NCI-H345 (cell line): ENCODE measurements at regions not wholly inside any gene's neighbourhood (a gene's known extent, or its start where the extent isn't known, plus 50 kb on each side); places are given as distances from the start of the nearest gene placed in this dataset.

ENCODE experiments used
- DNase-seq: peaks from one replicate; lab custom pipeline; 2025; lab: John Stamatoyannopoulos, UW

DNA sequence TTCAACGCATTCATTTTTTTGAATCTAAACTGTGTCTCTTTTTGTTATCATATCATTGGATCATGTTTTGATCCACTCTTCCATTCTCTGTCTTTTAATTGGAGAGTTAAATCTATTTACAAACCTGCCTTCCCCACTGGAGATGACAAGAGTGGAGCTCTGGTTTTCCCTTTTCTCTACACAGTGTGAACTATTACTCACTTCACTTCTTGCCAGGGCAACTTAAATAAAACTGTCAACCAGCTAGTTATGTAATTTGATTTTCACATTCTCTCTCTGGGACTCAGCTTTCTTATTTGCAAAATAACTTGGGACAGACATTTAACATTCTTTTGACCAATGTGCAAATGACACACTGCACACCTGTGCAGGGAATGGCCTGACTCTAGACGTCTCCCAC lies 230.8 kb upstream of the CST7 start:
- no peak for DNase-seq

DNA sequence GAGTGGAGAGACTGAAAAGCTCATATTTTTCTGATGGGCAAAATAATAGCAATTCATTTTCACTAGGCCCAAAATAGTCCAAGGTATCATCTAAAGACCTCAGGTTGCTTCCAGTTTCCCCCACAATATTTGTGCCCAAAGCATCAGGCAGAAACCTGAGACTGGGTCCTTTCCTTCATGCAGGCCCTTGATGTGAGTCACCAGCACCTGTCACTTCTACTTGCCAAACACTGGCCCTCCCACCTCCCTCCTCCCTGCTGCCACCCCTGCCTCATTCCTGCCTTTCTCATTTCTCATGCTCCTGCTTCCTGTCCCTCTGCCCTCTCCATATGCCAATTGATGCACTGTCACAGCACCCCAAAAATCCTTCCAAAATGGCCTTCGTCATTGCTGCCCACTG lies 230.4 kb upstream of the CST7 start:
- DNase-seq: peak; percentile 76

DNA sequence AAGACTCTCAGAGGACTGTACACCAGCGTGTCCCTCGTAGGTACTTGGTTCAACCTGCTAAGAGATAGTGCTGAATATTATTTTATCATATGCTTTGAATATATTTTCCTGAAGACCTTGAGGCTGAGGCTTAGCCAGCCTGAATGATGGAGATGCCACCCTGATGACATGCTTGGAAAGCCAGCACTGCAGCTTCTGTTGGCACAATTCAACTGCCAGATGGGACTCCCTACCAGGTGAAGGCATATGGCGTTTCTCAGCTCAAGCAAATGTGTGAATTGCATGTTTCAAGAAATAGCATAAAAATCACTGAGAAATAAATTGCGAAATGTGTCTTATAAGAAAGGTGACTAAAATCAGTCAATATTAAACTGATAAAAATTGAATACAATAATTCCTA lies 228.1 kb upstream of the CST7 start:
- DNase-seq: no peak

DNA sequence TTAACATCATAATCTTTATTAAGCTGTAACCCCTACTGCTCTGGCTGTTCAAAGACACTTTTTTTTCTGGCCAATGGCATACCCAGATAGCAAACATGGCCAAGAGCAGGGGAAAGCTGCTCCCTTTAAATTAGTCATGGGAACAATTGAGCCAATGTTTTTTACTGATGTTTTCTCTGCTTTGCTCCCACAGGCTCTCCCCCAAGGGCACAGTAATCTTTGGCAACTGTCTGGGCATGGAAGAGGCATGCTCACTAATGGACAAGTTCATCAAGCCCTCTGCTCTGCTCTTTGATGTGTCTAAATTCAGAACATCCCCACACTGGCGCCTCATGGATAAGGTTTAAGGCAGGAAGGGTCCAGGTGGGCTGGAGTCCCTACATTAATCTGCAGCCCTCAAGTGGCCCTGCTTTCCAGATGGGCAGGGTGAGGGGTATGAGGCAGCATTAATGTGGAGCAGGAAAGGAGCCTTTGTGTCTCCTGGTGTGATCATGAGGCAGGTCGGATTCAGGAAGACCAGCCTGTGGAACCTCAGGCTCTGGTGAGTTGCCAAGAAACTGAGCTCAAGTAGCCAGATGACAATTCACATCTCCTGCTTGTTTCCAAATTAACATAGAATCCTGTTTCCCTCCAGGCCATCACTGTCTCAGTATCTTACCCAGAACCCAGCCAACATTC lies 227.0 kb upstream of the CST7 start:
- peak; percentile 50 for DNase-seq

DNA sequence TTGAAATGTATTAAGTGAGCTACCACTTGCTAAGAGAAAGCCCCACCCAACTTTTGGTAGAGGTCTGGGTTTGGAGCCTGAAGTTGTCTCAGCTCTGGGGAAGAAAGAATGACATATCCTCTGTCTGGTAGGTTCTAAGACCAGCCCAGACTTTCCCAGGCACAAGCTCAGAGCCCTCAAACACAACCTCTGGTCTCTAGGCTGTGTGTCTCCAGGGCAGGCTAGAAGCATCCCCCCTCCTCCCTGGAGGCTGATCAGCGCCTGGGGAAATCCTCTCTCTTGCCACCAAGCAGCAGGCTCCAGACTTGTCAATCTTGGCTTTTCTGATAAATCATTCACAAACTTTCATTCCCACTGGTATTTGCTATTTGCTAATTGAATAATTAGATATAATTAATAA lies 226.5 kb upstream of the CST7 start:
- no peak for DNase-seq

DNA sequence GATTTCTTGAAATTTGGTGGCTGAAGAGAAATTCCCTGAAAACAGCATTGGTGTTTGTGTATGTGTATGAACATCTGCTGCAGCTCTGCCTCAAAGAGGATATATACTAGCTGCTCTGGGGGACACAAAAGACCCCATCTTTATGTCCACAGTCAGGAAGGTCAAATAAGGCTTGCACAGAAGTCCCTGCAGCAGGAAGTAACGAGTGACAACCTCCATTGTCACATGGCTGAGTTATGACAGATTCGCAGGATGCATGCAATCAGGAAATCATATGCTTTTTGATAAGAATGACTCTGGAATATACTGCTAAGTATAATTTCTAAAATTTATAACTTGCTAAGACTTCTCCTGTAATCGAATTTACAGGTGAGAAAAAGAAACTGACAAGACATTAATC lies 225.9 kb upstream of the CST7 start:
- DNase-seq: no peak

DNA sequence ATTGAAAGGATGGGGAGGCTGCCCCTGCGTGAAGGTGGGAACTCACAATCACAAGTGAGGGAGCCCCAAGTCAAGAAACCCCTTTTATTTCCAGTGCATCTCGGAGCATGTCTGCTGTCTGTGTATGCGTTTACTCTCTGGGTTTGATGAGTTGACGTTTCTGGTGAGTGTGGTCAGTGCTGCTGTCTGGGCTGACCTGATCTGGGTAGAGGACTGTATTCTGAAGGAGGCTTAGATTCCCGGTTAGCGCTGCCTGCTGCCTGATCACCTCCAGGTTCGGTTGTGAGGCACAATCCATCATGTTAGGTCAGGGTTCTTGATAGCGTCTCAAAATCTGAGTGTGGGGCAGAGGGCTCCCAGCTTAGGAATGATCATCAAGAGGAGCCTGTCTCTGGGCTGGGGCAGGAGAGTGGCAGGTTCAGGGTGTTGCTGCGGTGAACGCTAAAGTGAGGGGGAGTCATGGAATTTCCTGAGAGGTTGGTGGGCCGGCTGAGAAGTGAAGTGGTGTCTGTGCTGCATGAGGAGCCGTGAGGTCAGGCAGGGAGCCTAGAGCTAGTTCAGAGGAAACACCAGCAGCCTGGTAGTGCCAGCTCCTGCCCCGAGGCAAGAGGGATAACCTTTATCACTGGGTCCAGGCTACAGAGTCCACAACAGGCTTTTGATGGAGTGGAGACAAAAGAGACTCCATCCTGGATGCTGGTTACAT lies 225.3 kb upstream of the CST7 start:
- DNase-seq: no peak

DNA sequence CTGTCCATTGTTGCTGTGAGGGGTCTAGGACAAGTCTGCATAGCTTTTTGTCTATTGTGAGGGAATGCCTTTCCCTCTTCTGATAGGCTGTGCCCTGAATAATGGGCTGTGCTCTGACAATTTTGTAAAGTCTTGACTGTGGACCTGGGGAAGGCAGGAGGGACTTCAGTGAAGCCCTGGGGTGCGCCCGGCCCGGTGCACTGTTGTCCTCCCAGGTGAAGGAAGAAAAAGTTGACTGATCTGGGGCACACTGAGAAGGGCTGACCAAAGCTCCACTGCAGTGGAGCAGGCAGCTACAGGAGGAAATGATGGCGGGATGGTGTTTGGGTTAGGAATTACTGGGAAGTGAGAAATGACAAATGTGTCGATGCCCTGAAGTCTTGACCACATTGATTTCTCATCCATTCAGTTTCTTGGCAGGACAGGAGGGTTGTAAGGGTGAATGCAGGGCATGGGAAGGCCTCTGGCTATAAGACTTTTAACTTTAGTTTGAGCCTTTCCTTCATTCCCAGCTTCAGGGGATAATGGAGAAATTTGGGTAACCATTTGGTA lies 224.0 kb upstream of the CST7 start:
- DNase-seq: no peak

DNA sequence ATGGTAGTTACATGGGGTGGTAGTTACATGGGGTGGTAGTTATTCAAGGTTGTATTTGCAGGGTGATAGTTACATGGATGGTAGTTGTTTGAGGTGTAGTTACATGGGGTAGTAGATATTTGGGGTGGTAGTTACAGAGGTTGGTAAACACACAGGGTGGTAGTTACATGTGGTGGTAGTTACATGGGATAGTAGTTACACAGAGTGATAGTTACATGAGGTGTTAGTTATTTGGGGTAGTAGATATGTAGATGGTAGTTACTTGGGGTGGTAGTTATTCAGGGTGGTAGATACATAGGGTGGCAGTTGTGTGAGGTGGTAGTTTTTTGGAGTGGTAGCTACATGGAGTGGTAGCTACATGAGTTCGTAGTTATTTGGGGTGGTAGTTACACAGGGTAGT lies 221.3 kb upstream of the CST7 start:
- no peak for DNase-seq

DNA sequence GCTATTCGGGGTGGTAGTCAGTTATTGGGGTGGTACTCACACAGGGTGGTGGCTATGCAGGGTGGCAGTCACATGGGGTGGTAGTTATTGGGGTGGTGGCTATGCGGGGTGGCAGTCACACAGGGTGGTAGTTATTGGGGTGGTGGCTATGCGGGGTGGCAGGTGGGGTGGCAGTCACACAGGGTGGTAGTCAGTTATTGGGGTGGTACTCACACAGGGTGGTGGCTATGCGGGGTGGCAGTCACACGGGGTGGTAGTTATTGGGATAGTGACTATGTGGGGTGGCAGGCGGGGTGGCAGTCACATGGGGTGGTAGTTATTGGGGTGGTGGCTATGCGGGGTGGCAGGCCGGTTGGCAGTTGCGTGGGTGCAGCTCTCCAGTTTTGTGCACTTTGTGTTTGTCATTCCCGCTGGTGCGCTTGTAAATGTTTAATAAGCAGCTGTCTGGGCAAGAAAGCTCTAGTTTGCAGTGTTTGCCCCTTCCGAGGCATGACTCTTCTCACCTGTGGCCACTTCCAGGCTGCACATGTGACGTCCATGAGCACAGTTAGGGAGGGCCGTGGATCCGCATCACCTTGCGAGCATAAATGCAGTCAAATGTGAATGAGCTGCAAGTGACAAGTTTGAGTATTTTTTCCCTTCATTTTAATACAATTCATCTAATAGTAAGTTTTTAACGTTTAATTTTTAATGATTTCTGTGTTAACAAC lies 219.0 kb upstream of the CST7 start:
- DNase-seq: no peak

DNA sequence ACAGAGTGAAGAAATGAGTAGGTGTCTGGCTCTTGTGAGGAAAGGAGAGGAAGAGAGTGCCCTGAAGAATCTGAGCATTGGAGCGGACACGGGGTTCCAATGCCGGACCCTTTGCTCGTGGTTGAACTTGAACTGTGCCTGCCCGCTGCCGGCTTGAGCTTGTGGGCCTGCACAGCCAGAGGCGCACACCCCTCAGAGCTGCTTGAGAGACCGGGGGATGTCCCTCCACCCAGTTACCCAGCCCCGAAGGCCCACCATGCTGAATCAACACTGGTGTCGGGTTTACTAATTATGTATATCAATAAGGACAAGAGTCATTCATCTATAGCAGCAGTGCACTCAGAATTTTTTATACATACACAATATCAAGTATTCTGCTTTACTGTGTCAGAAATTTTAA lies 218.3 kb upstream of the CST7 start:
- no peak for DNase-seq

DNA sequence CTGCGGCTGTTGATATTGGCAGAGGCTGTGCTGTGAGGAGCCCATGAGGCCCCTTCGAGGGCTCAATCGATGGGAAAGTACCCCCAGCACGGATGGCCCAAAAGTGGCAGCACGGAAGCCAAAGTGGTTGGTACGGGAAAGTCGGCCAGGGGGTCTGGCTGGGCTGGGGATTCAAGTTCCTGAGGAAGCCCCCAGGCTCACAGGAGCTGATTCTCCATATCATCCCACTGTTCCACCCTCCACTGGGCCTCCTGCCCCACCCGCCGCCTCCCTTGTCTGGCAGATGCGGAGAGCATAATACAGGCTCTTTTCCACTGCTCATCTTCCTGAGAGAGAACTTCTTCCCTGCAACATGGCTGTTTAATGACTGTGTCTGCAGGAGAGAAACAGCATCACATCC lies 217.8 kb upstream of the CST7 start:
- DNase-seq: no peak

DNA sequence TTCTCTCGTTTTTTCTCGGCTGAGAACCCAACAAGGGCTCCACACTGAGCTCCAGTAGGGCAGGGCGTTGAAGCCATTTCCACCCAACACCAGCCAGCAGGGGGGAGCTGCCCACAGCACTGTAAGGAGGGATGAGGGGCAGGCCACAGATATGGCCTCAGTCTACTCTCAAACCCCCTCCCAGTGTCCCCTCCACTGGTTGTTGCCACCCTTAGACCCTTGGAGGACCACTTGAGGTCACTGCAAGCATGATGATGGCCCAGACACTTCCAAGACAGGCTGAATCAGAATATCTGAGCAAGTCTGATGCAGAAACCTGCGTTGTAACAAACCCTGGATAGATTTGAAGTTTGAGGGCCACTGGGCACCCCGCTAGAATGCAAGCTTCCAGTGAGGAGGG lies 217.0 kb upstream of the CST7 start:
- no peak for DNase-seq

DNA sequence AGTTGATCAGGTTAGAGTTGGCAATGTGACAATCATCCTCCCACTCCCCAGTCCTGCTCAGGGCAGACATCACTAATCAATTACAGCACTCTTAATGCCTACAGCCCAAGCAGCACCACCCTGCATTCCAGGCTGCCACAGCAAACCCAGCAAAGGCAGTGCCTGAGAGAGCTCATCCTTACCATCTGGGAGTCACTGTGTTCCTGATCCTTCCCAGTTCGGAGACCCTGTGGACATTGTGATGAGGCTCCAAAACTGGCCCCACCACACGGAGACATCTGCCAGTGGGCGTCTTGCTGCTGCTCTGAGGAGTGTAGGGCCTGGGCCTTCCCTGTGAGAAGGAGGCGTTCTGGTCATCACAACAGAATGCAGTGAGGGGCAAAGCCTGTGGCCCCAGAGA lies 216.5 kb upstream of the CST7 start:
- no peak for DNase-seq

DNA sequence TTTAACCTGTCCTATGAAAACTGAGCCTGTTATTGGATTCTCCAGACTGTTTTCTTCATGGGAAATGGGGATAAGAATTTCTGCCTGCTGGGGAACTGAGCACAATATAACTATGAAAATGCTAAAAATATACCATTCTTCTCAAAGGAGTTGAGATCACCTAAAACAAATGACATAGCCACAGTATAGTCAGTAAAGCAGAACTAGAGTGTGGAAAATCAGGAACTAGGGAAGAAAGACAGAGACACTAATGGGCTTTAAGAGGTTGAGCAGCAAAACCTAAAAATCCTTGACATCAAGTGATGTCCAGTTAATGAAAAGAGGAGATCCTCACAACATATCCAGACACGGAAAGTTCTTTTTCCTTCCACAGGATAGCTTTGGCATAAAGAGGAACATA lies 215.7 kb upstream of the CST7 start:
- no peak for DNase-seq

DNA sequence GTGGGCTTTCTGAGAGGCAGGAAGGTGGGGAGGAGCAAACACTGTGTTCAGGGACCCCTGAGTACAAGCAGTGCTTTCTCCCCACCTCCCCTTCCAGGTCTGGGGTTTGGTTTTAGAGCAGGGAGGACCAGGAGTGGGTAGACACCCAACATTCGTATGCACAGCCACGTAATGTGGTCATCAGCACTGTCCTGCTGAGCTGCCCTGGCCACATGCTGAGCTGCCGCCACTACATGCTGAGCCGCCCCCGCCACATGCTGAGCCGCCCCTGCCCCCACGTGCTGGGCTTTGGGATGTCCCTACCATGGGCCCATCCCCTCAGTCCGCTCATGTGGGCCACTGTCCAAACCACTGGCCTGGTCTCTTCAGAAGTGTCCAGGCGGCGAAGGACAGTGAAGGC lies 214.9 kb upstream of the CST7 start:
- no peak for DNase-seq

DNA sequence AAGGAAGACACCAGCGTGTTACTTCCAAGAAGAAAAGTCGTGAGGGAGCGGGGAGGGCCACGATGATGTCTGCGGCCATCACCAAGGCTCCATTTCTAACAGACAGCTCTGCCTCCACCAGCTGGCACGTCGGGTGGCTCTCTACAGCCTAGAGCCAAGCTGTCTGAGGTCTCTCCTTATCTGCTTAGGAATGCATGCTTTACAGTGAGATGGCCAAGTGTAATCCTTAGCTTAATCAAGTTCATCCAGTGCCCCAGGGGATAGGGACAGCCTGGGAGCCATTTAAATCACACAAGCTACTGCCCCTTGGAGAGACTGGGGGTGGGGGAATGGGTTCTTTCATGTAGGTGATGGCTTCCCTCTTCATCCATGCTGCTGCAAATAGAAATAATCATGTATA lies 213.8 kb upstream of the CST7 start:
- no peak for DNase-seq

DNA sequence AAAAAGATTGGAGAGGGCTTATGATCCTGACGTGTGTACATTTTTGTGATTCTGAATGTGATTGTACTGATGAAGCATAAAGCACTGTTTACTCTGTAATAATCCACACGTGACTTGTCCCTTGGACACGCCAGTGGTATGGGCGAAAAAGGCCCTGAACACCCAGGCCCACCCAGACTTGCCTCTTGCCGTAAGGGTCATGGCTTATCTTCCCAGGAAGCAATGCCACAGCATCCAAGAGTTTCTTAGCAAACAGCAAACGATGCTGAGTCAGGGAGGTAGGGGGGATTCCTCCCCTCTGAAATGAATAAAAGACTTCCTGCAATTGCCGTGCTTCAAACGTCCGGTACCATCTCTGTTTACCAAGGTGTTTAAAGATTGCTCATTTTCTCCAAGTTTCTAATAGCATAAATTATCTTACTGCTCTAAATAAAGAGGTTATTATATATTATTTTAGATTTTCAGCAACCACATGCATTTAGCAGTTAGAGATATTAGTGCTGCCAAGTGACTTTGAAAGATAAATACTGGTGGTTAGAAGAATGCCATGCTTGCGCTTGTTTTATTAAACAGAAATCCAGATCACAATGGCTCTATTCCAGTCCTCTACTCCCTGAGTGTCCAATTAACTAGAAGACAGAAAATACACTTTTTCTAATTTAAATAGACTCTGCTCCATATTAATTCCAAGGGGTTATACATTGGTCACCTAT lies 212.8 kb upstream of the CST7 start:
- no peak for DNase-seq

DNA sequence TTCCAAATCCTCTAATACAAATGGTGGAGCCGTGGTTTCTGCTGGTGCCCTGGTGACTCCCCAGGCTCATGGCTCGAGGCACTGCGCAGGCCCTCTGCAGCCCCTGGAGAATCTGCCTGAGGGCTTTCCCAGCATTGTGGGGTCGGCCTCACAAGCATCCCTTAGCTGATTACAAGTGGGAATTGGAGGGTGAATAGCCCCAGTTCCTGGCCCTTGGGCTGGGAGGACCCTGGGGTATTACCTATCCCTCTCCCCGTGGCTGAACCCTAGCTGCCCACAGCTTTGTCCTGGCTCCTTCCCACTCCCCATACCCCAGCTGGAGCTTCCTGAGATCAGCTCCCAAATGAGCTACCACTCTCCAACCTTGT lies 212.2 kb upstream of the CST7 start:
- DNase-seq: no peak

DNA sequence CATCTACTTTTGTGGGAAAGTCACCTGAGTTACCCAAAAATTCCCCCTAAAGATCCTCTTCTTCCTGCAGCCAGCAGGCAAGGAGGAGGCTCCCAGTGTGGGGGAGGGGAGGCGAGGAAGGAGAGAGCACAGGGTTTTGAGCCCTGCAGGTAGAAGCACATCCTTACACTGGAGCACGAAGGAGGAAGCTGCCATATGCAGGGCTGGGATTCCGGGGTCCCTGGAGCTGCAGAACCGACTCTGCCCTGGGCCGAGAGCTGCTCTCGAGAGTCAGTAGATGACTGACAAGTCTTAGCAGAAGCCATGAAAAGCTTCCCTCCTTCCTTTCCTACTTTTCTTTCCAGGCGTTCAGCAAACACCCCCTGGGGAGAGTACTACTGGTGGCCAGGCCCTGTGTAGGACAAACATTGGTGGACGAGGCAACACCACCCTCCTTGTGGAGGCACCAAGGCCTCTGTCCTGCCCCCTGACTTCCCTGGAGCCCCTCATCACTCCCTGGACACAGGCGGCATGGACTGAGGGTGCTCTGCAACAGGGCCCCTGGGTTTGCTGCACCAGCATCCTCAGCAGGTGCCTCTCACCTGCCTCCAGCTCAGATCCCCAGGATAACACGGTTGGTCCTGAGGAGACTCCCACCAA lies 211.7 kb upstream of the CST7 start:
- no peak for DNase-seq

DNA sequence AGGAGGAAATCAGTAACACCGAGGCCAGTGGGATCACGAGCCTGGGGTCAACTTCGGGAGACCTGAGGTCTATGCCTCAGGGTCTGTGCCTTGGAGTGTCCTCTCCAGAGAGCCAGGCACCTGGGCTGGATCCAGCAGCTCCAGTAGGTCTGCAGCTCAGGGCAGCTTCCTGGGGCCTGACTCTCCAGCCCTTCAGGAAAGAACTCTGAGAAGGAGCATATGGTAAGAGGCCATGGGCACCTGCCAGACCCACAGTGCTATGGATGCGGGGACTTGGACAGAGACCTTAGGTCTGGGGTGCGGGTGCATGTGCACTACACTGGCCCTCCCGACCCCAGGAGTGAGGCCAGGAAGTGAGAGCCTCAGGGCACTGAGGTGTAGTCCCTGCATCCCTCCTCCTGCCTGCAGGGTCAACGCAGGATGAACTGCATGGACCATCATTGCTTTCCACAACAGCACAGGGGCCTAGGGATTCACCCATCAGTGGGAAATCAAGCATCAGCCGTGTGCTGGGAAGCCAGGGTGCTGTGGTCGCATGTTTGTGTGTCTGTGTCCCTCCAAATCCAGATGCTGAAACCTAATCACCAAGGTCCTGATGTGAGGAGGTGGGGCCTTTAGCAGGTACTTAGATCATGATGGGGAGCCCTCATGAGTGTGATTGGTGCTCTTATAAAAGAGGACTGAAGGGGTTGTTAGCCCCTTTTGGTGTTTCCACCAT lies 210.9 kb upstream of the CST7 start:
- no peak for DNase-seq
